ENCODE measurements at regions not wholly inside any gene's neighbourhood (a gene's known extent, or its start where the extent isn't known, plus 50 kb on each side); places are given as distances from the start of the nearest gene placed in this dataset.

GRCh38 chr11:29627541-29627940 is 389.3 kb downstream of the KCNA4 start (continued):
- TF ChIP-seq REST (tag by site-specific recombination; IDR thresholded peaks at IDR 0.05) (no peak), ZBTB26 (tag by site-specific recombination; optimal IDR thresholded peaks at IDR 0.05) (no peak), ZFP41 (tag by site-specific recombination; IDR thresholded peaks at IDR 0.05; ENCODE audit: borderline replicate concordance) (no peak), ZNF791 (tag by site-specific recombination; IDR thresholded peaks at IDR 0.05) (no peak), ZNF2 (tag by site-specific recombination; IDR thresholded peaks at IDR 0.05) (no peak), ZNF157 (tag by site-specific recombination; IDR thresholded peaks at IDR 0.05) (no peak), ZNF48 (tag by site-specific recombination; IDR thresholded peaks at IDR 0.05) (no peak), ZIC2 (tag by site-specific recombination; IDR thresholded peaks at IDR 0.05) (no peak), KLF10 (tag by site-specific recombination; IDR thresholded peaks at IDR 0.05) (no peak), ZNF354C (tag by site-specific recombination; IDR thresholded peaks at IDR 0.05; ENCODE audit: borderline replicate concordance, low read depth) (no peak)

- H3K4me3 ChIP-seq (ENCODE audit: low read depth, low read length): no peak overlapping the region
- ChIA-PET POLR2A (interaction anchor here (0.7 kb wide), 1 partner anchor 10 kb away, joined by 4 read pairs; no protein-coding TSS in a partner anchor), CTCF (interaction anchor here (1.0 to 1.4 kb wide), 2 partner anchors 11 to 15 kb away, joined by 3 to 9 read pairs; no protein-coding TSS in a partner anchor)
Observed at GRCh38 chr11:29623144-29623722, 393.6 kb downstream of the KCNA4 start.

More at GRCh38 chr11:29623144-29623722, 393.6 kb downstream of the KCNA4 start:
- Histone ChIP-seq H3K27ac (ENCODE audit: extremely low read depth, low read depth, low read length) (no peak overlapping the region), H3K36me3 (ENCODE audit: control insufficient read depth in 2 of 2, insufficient read depth in 1 of 2, low read length in 2 of 2) (no peaks in the 10 kb centered on the region), H3K4me1 (ENCODE audit: control insufficient read depth, insufficient read depth, low read length) (no peaks in the 10 kb centered on the region), H3K9me3 (ENCODE audit: control insufficient read depth, insufficient read depth, low read depth, low read length) (no peaks in the 10 kb centered on the region)
- TF ChIP-seq ZBTB7A (tag by site-specific recombination; IDR thresholded peaks at IDR 0.05; ENCODE audit: low read depth) (no peak), ZNF639 (tag by site-specific recombination; IDR thresholded peaks at IDR 0.05) (no peak), ZNF513 (tag by site-specific recombination; IDR thresholded peaks at IDR 0.05) (no peak), ZBTB21 (tag by site-specific recombination; IDR thresholded peaks at IDR 0.05) (no peak), ZNF155 (tag by site-specific recombination; IDR thresholded peaks at IDR 0.05) (no peak), SP2 (tag by site-specific recombination; IDR thresholded peaks at IDR 0.05) (no peak), ZNF518A (tag by site-specific recombination; conservative IDR thresholded peaks at IDR 0.05; ENCODE audit: low read depth) (no peak), EGR2 (tag by site-specific recombination; IDR thresholded peaks at IDR 0.05; ENCODE audit: low read depth) (no peak), ZNF501 (tag by site-specific recombination; IDR thresholded peaks at IDR 0.05) (no peak), HOXC10 (CRISPR knock-in tag; IDR thresholded peaks at IDR 0.05) (no peak)
